ENCODE measurements at regions not wholly inside any gene's neighbourhood (a gene's known extent, or its start where the extent isn't known, plus 50 kb on each side); places are given as distances from the start of the nearest gene placed in this dataset.

DNA sequence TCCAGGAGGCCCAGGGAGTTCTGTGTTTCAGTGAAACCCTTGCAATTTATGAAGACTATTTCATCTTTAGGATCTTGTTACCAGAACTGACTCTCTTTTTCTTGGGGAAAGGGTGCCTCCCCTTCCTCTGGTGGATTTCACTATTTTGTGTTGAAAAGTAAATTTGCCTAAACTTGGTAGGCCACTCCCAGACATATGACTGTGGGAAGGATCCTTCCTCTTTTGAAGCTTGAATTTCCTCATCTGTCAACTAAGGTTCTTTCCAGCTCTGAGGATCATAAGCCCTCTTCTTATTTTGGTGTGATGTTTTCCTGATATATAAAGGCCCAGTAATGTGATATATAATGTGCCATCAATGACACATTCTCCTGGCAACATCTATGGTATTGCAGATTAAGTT lies 59.1 kb upstream of the ZFAND5 start (continued):
- TF ChIP-seq PRPF4 (IDR thresholded peaks at IDR 0.05; ENCODE audit: low read depth, low read length, poor library complexity, severe bottlenecking), result no peak
- TF ChIP-seq, protein P1, sequence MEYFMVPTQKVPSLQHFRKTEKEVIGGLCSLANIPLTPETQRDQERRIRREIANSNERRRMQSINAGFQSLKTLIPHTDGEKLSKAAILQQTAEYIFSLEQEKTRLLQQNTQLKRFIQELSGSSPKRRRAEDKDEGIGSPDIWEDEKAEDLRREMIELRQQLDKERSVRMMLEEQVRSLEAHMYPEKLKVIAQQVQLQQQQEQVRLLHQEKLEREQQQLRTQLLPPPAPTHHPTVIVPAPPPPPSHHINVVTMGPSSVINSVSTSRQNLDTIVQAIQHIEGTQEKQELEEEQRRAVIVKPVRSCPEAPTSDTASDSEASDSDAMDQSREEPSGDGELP (IDR thresholded peaks at IDR 0.05; ENCODE audit: borderline replicate concordance, low read depth), result no peak
- TF ChIP-seq ZNF362 (CRISPR knock-in tag; IDR thresholded peaks at IDR 0.05; ENCODE audit: borderline replicate concordance), result no peak
- TF ChIP-seq GTF2F1 (IDR thresholded peaks at IDR 0.05; ENCODE audit: low read length), result no peak
- no peak for TF ChIP-seq ZNF44 (CRISPR knock-in tag; IDR thresholded peaks at IDR 0.05)

- Histone ChIP-seq H3K27me3 (ENCODE audit: control insufficient read depth in 1 of 2, insufficient read depth in 2 of 2, low read length in 2 of 2) (no peaks in the 10 kb centered on the region), H3K4me2 (ENCODE audit: low read depth, low read length) (no peak overlapping the region), H3K4me1 (ENCODE audit: insufficient read depth, low read length) (no peaks in the 10 kb centered on the region), H3K36me3 (replicated peaks in 1 of 2; ENCODE audit: control insufficient read depth in 1 of 2, insufficient read depth in 2 of 2, low read length in 2 of 2) (no peaks in the 10 kb centered on the region), H4K20me1 (ENCODE audit: insufficient read depth, low read length) (no peaks in the 10 kb centered on the region), H3K27ac (ENCODE audit: extremely low read length, insufficient read depth, low read length) (no peak overlapping the region), H3K9me3 (ENCODE audit: low read length) (no peaks in the 10 kb centered on the region), H3K4me3 (replicated peaks in 1 of 3; ENCODE audit: insufficient read depth in 1 of 3, low read depth in 2 of 3, low read length in 3 of 3) (no peak overlapping the region), H3K9ac (ENCODE audit: insufficient read depth, low read depth, low read length) (no peak overlapping the region), H2AFZ (ENCODE audit: low read length) (no peak overlapping the region), H3K79me2 (ENCODE audit: insufficient read depth, low read length) (no peaks in the 10 kb centered on the region)
- POLR2A ChIA-PET, result no interaction called here
- CTCF ChIA-PET (ENCODE audit: low intra/inter-chr PET ratio, low total read pairs), result no interaction called here
- intact Hi-C loops (cut with micrococcal nuclease; ENCODE audit: unreplicated experiment) (no loop called here), in situ Hi-C loops (cut with HindIII; ENCODE audit: extremely low pct_ligation_motif_present, low pct_unique_long_range_greater_than_20kb) (no loop called here)
- DNase-seq (ENCODE audit: low spot score), result no peak
- ATAC-seq, result no peak
- no peak for TF ChIP-seq TERF1 (CRISPR knock-in tag; IDR thresholded peaks at IDR 0.05)
- TF ChIP-seq, protein P2, sequence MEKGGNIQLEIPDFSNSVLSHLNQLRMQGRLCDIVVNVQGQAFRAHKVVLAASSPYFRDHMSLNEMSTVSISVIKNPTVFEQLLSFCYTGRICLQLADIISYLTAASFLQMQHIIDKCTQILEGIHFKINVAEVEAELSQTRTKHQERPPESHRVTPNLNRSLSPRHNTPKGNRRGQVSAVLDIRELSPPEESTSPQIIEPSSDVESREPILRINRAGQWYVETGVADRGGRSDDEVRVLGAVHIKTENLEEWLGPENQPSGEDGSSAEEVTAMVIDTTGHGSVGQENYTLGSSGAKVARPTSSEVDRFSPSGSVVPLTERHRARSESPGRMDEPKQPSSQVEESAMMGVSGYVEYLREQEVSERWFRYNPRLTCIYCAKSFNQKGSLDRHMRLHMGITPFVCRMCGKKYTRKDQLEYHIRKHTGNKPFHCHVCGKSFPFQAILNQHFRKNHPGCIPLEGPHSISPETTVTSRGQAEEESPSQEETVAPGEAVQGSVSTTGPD (CRISPR knock-in tag; IDR thresholded peaks at IDR 0.05), result no peak
- no peak for TF ChIP-seq ZBTB33 (CRISPR knock-in tag; IDR thresholded peaks at IDR 0.05)
- no peak for TF ChIP-seq RELA (CRISPR knock-in tag; IDR thresholded peaks at IDR 0.05)
- no peak for TF ChIP-seq THAP11 (CRISPR knock-in tag; IDR thresholded peaks at IDR 0.05)
- no peak for TF ChIP-seq HIVEP1 (CRISPR knock-in tag; IDR thresholded peaks at IDR 0.05)
- TF ChIP-seq FOXJ3 (CRISPR knock-in tag; IDR thresholded peaks at IDR 0.05; ENCODE audit: borderline replicate concordance), result no peak
- no TSS peak for BruUV-seq (replicated peaks)
- no peak for FAIRE-seq
- 38% methylated on average over 11 of the region's 11 CpGs for WGBS (ENCODE audit: low lambda C conversion rate)
Observed at GRCh38 chr9:72422214-72422613, 57.2 kb upstream of the ZFAND5 start.
